Calu3 (cell line): ENCODE measurements at regions not wholly inside any gene's neighbourhood (a gene's known extent, or its start where the extent isn't known, plus 50 kb on each side); places are given as distances from the start of the nearest gene placed in this dataset.

ENCODE experiments used
- BruUV-seq: library from RNA; stranded (reverse); fragments of 400-500 nt; replicated peaks from 2 replicates; lab custom pipeline; 2021; lab: Mats Ljungman, UMichigan
- CTCF ChIA-PET: fragments of 300-600 bp; sonication (Branson Sonifier 250); formaldehyde crosslinking; loops from one replicate; lab custom pipeline; 2022; ENCODE audit warnings: antibody characterized with exemption; lab: Charles Lee
- DNase-seq: peaks from one replicate; pipeline ENCODE4 v3.0.0; 2022
- H3K27ac Mint-ChIP-seq: one replicate; pipeline ENCODE4 v1.8.0; 2022; ENCODE audit warnings: mixed read lengths; ENCODE audit not compliant: unreplicated experiment
- H3K27me3 Mint-ChIP-seq: one replicate; pipeline ENCODE4 v1.8.0; 2022; ENCODE audit warnings: mixed read lengths; ENCODE audit not compliant: unreplicated experiment
- H3K36me3 Mint-ChIP-seq: one replicate; pipeline ENCODE4 v1.8.0; 2022; ENCODE audit warnings: mild to moderate bottlenecking, moderate library complexity, mixed read lengths; ENCODE audit not compliant: insufficient read depth, unreplicated experiment
- H3K4me1 Mint-ChIP-seq: one replicate; pipeline ENCODE4 v1.8.0; 2022; ENCODE audit warnings: mild to moderate bottlenecking, low read depth, mixed read lengths; ENCODE audit not compliant: unreplicated experiment
- H3K4me3 Mint-ChIP-seq: one replicate; pipeline ENCODE4 v1.8.0; 2022; ENCODE audit warnings: mild to moderate bottlenecking, low read depth, moderate library complexity, mixed read lengths; ENCODE audit not compliant: unreplicated experiment
- H3K9me3 Mint-ChIP-seq: one replicate; pipeline ENCODE4 v1.8.0; 2022; ENCODE audit warnings: low read depth, mixed read lengths; ENCODE audit not compliant: unreplicated experiment
- CTCF ChIP-seq: fragments of 200-600 bp; IDR thresholded peaks from one replicate; pipeline ENCODE4 v1.8.0; 2022; ENCODE audit warnings: antibody characterized with exemption; ENCODE audit not compliant: unreplicated experiment
- intact Hi-C: fragments of 100-400 bp; cut with micrococcal nuclease; formaldehyde crosslinking; loops from one replicate; pipeline ENCODE4 v1.10.0; 2022; ENCODE audit not compliant: unreplicated experiment

- Mint-ChIP-seq H3K36me3 (no peaks in the 10 kb centered on the region), H3K9me3 (no peaks in the 10 kb centered on the region), H3K27ac (peak overlapping the region; percentile 36), H3K4me1 (peaks cover 24% of the 10 kb centered on the region), H3K27me3 (no peaks in the 10 kb centered on the region), H3K4me3 (no peak overlapping the region)
- no peak for DNase-seq
- TF ChIP-seq CTCF: no peak
- CTCF ChIA-PET: no interaction called here
- intact Hi-C loops: no loop called here
- BruUV-seq: no TSS peak
Observed at GRCh38 chr2:144943986-144944385, 424.1 kb upstream of the ZEB2 start.

DNA sequence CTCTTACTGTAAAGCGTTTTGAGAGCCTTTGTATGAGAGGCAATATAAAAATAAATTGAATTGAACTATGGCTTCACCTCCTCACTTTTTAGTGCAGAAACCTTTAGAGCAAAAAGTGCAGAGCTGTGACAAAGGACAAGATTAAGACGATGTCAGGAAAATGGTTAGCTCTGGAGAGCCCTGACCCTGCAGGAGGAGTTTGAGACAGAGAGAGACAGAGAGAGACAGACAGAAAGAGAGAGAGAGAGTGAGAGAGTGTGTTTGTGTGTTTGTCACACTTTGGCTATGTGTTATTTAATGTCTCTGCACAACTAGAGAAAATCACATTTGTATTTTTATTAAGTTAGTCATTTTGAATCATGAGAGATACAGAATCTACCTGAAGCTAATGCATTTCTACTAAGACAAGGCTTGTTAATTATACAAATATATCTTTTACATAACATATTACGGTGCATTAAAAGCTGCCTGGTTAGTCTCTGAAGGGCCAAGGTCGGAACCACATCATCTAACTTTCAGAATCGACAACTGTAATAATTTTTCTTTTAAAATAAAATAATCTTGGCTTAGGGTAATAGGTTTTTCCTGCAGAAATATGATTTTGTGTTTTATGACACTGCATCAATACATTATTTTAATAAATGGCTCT is 423.5 kb upstream of the ZEB2 start:
- CTCF ChIA-PET: interaction anchor here (1.1 kb wide), 1 partner anchor 802 kb away, joined by 3 read pairs; no protein-coding TSS in a partner anchor
- H3K4me1 Mint-ChIP-seq: peaks cover 25% of the 10 kb centered on the region
- H3K36me3 Mint-ChIP-seq: no peaks in the 10 kb centered on the region
- no TSS peak for BruUV-seq
- peak overlapping the region; percentile 1 for H3K4me3 Mint-ChIP-seq
- no peak for TF ChIP-seq CTCF
- H3K9me3 Mint-ChIP-seq: no peaks in the 10 kb centered on the region
- intact Hi-C loops: no loop called here
- H3K27me3 Mint-ChIP-seq: no peaks in the 10 kb centered on the region
- peak overlapping the region; percentile 80 for H3K27ac Mint-ChIP-seq
- no peak for DNase-seq

- H3K4me1 Mint-ChIP-seq: peaks cover 32% of the 10 kb centered on the region
Observed at GRCh38 chr2:144942516-144943256, 422.8 kb upstream of the ZEB2 start.

More at GRCh38 chr2:144942516-144943256, 422.8 kb upstream of the ZEB2 start:
- intact Hi-C loops: loop anchor here (1.0 kb wide), 1 partner anchor 810 kb away; no protein-coding TSS in a partner anchor
- CTCF ChIA-PET: interaction anchor here (1.1 kb wide), 1 partner anchor 802 kb away, joined by 3 read pairs; no protein-coding TSS in a partner anchor
- Mint-ChIP-seq H3K27me3 (no peaks in the 10 kb centered on the region), H3K36me3 (no peaks in the 10 kb centered on the region), H3K4me3 (peak overlapping the region; percentile 1), H3K9me3 (no peaks in the 10 kb centered on the region), H3K27ac (peak overlapping the region; percentile 80)
- DNase-seq: peak; percentile 21
- BruUV-seq: no TSS peak
- TF ChIP-seq CTCF: no peak
